SH-SY5Y (cell line): ENCODE measurements at regions not wholly inside any gene's neighbourhood (a gene's known extent, or its start where the extent isn't known, plus 50 kb on each side); places are given as distances from the start of the nearest gene placed in this dataset.

Experiments used
- GATA2 ChIP-seq: IDR thresholded peaks from 2 replicates; pipeline ENCODE4 v1.6.1; 2011; ENCODE audit warnings: mild to moderate bottlenecking, low read depth, low read length
- GATA3 ChIP-seq: IDR thresholded peaks from 2 replicates; pipeline ENCODE4 v1.6.1; 2011; ENCODE audit warnings: low read depth, mild to moderate bottlenecking, low read length, moderate library complexity

- TF ChIP-seq GATA2 (no peak), GATA3 (no peak)
Observed at GRCh38 chr1:79585801-79586200, 579.3 kb upstream of the ADGRL4 start.

DNA sequence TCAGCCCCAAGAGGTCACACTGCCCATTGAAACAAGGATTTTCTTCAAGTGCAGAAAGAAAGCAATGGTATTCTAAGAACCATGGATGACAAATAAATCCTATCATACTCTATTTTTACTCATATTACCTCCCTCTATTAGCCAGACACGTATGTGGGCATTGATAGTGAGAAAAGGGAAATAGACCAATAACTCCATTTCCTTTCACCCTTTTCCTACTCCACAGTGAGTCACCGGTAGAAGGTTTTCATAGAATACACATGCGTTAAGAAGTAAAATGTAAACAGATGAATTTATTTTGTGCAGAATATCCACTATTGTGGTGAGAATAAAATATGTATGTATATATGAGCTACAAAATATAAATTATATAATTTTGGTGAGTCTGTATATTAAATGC, 568.9 kb upstream of the ADGRL4 start:
- TF ChIP-seq GATA2 = no peak

DNA sequence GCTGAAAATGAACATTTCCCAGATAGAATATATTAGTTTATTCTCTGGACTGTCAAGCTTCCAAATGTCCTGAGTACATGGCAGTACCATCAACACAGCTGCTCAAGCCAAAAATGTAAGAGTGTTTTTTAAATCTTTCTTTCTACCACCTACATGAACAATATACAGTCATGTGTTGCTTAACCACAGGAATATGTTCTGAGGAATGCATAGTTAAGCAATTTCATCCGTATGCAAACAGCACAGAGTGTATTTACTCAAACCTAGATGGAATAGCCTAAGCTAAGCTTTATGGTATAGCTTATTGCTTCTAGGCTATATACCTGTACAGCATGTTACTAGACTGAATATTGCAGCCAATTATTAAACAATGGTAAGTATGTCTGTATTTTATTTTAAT, 561.9 kb upstream of the ADGRL4 start:
- TF ChIP-seq GATA3 = no peak
- TF ChIP-seq GATA2 = no peak

- TF ChIP-seq GATA3 = no peak
- TF ChIP-seq GATA2 = no peak
Observed at GRCh38 chr1:79561521-79561978, 555.0 kb upstream of the ADGRL4 start.

GRCh38 chr1:79556189-79556588, 549.7 kb upstream of the ADGRL4 start:
- TF ChIP-seq GATA2 (no peak), GATA3 (no peak)

GRCh38 chr1:79554688-79555087, 548.2 kb upstream of the ADGRL4 start:
- TF ChIP-seq GATA2 (no peak), GATA3 (no peak)

DNA sequence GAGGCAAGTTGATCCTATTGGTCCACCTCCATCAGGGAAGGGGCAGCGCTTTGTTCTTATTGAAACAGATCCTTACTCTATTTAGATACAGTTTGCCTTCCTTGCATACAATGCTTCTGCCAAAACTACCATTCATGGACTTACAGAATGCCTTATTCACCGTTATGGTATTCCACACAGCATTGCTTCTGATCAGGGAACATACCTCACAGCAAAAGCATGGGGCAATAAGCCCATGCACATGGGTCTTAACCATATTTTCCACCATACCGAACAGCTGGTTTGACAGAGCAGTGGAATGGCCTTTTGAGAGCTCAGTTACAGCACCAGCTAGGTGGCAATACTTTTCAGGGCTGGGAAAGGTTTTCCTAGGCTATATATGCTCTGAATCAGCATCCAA, 544.8 kb upstream of the ADGRL4 start:
- TF ChIP-seq GATA2 = no peak
- TF ChIP-seq GATA3 = no peak

DNA sequence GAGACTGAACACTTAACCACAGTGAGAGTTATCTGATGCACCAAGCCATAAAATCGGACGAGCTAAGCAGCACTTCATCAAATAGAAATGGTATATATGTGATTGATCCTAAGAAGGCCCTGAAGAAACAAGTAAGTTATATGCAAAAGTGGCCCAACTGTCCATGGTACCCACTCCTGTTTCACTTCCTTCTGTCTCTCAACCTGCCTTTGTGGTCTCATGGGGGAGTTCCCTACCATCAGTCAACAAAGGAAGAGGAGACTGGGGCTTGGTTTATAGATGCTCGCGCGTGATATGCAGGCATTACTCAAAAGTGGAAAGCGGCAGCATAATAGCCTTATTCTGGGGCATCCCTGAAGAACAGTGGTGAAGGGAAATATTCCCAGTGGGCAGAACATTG, 543.9 kb upstream of the ADGRL4 start:
- no peak for TF ChIP-seq GATA3
- no peak for TF ChIP-seq GATA2

DNA sequence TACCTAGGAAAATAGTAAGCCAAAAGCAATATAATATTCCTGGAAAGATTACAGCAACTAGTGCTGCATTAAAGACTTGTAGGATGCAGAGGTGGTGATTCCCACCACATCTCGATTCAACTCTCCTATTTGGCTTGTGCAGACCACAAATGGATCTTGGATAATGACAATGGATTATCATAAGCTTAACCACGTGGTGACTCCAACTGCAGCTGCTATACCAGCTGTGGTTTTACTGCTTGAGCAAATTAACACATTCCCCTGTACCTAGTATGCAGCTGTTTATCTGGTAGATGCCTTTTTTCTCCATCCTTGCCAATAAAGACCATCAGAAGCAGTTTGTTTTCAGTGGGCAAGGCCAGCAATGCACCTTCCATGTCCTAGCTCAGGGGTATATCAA, 542.7 kb upstream of the ADGRL4 start:
- TF ChIP-seq GATA2 = no peak
- TF ChIP-seq GATA3 = no peak

- TF ChIP-seq GATA2 = no peak
- TF ChIP-seq GATA3 = no peak
Observed at GRCh38 chr1:79547514-79547913, 541.0 kb upstream of the ADGRL4 start.

- TF ChIP-seq GATA3 = no peak
- TF ChIP-seq GATA2 = no peak
Observed at GRCh38 chr1:79543394-79543793, 536.9 kb upstream of the ADGRL4 start.

GRCh38 chr1:79539001-79539400, 532.5 kb upstream of the ADGRL4 start:
- TF ChIP-seq GATA2 (no peak), GATA3 (no peak)

DNA sequence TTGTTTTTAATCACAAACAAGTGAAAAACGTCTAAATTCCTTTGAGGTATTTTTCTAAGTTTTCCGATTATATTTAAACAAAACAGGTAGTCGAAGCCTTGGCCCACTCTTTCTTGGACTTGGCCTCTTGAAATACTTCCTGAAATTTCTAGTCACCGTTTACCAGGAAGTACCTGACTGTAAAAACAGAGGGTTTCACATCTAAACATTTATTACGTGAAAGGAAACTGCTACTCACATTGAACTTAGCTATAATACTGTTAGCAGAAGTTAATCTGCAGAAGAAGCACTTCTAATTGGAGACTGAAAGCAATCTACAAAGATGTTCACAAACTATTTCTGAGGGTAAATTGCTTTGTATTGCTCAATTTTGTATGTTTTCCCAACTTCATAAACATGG, 526.0 kb upstream of the ADGRL4 start:
- no peak for TF ChIP-seq GATA2
- TF ChIP-seq GATA3 = no peak

- TF ChIP-seq GATA2 (no peak), GATA3 (no peak)
Observed at GRCh38 chr1:79531790-79532189, 525.3 kb upstream of the ADGRL4 start.

GRCh38 chr1:79530476-79530875, 523.9 kb upstream of the ADGRL4 start:
- TF ChIP-seq GATA2 = no peak
- TF ChIP-seq GATA3 = no peak

- no peak for TF ChIP-seq GATA3
- TF ChIP-seq GATA2 = no peak
Observed at GRCh38 chr1:79530055-79530454, 523.5 kb upstream of the ADGRL4 start.
